ENCODE measurements at regions not wholly inside any gene's neighbourhood (a gene's known extent, or its start where the extent isn't known, plus 50 kb on each side); places are given as distances from the start of the nearest gene placed in this dataset.

DNA sequence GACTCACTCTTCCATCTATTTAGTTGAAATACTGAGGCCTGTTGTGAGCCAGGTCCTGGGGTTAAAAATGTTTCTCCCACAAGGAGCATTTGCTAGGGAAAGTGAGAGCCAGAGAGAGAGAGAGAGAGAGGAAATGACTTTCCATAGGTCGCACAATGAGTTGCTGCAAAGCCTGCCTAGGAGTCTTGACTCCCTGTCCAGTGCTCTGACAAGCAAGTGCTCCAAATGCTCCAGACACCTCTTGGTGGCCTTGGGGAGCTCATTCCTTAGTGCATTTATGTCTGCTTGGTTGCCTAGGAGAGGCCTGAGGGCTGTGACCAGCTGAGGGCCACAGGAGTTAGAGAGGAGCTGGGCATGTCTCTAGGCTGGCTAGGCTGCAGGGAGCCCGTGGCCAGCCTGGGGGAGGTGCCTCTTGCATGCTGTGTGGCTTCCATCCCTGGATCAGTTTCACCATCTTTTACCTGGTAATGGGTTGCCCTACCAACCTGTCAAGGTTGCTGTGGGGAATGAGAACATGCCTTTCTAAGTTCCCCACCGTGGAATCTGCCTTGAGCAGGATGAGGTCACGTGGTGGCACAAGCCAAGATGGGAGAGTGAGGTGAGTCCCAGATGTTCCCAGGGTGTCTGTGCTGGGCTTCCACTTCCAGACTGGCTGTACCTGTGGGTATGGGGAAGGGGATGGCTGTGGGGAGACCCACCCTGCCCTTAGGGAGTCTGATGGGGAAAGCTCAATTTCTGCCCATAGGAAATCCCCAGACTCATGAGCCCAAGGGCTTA lies 105.0 kb downstream of the VEGFA start (continued):
- TF ChIP-seq, protein P1, sequence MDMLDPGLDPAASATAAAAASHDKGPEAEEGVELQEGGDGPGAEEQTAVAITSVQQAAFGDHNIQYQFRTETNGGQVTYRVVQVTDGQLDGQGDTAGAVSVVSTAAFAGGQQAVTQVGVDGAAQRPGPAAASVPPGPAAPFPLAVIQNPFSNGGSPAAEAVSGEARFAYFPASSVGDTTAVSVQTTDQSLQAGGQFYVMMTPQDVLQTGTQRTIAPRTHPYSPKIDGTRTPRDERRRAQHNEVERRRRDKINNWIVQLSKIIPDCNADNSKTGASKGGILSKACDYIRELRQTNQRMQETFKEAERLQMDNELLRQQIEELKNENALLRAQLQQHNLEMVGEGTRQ (IDR thresholded peaks at IDR 0.05; ENCODE audit: borderline replicate concordance, low read depth, low read length) = no peak
- no peak for TF ChIP-seq RXRA (IDR thresholded peaks at IDR 0.05; ENCODE audit: borderline replicate concordance, low read depth)
- no peak for TF ChIP-seq JUND (IDR thresholded peaks at IDR 0.05)
- no peak for TF ChIP-seq GATA2 (CRISPR knock-in tag; IDR thresholded peaks at IDR 0.05)
- TF ChIP-seq, protein P2, sequence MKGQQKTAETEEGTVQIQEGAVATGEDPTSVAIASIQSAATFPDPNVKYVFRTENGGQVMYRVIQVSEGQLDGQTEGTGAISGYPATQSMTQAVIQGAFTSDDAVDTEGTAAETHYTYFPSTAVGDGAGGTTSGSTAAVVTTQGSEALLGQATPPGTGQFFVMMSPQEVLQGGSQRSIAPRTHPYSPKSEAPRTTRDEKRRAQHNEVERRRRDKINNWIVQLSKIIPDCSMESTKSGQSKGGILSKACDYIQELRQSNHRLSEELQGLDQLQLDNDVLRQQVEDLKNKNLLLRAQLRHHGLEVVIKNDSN (IDR thresholded peaks at IDR 0.05; ENCODE audit: borderline replicate concordance, low read depth) = no peak
- no peak for TF ChIP-seq SIN3A (IDR thresholded peaks at IDR 0.05; ENCODE audit: borderline replicate concordance, low read depth, low read length)
- TF ChIP-seq SMC3 (IDR thresholded peaks at IDR 0.05; ENCODE audit: low read depth, low read length) = no peak
- TF ChIP-seq FOXJ3 (CRISPR knock-in tag; IDR thresholded peaks at IDR 0.05) = no peak
- TF ChIP-seq RCOR1 (IDR thresholded peaks at IDR 0.05; ENCODE audit: low read length) = no peak
- no peak for TF ChIP-seq FOSL2 (IDR thresholded peaks at IDR 0.05; ENCODE audit: borderline replicate concordance, low read depth)

GRCh38 chr6:43873806-43874714 lies 104.0 kb downstream of the VEGFA start:
- Histone ChIP-seq H3K9ac (no peak overlapping the region), H3K27me3 (ENCODE audit: insufficient read depth) (no peaks in the 10 kb centered on the region), H2AFZ (ENCODE audit: low read depth) (no peak overlapping the region), H3K9me3 (no peaks in the 10 kb centered on the region), H3F3A (replicated peaks; ENCODE audit: insufficient read depth) (no peaks in the 10 kb centered on the region), H3K4me1 (ENCODE audit: control insufficient read depth in 1 of 2, insufficient read depth in 2 of 2, low read depth in 1 of 2, low read length in 1 of 2) (peaks cover 0 to 52% of the 10 kb centered on the region in 2 experiments; a peak in 2 of 4 replicates), H4K20me1 (ENCODE audit: insufficient read depth) (no peaks in the 10 kb centered on the region), H3K36me3 (replicated peaks in 1 of 2; ENCODE audit: control insufficient read depth in 1 of 2, insufficient read depth in 2 of 2, low read length in 1 of 2) (no peaks in the 10 kb centered on the region), H3K79me2 (ENCODE audit: insufficient read depth) (no peaks in the 10 kb centered on the region), H3K9me2 (no peaks in the 10 kb centered on the region), H3K4me2 (no peak overlapping the region), H3K4me3 (ENCODE audit: low read depth in 2 of 2, low read length in 1 of 2) (no peak overlapping the region), H3K27ac (ENCODE audit: low read depth in 2 of 2, low read length in 1 of 2) (no peak overlapping the region)
- POLR2A ChIA-PET = interaction anchor here (1.1 kb wide), 1 partner anchor 117 kb away, joined by 3 read pairs; no protein-coding TSS in a partner anchor
- 78% methylated on average over 3 of the region's 3 CpGs for WGBS (ENCODE audit: low lambda C conversion rate)
- TF ChIP-seq, protein P3, sequence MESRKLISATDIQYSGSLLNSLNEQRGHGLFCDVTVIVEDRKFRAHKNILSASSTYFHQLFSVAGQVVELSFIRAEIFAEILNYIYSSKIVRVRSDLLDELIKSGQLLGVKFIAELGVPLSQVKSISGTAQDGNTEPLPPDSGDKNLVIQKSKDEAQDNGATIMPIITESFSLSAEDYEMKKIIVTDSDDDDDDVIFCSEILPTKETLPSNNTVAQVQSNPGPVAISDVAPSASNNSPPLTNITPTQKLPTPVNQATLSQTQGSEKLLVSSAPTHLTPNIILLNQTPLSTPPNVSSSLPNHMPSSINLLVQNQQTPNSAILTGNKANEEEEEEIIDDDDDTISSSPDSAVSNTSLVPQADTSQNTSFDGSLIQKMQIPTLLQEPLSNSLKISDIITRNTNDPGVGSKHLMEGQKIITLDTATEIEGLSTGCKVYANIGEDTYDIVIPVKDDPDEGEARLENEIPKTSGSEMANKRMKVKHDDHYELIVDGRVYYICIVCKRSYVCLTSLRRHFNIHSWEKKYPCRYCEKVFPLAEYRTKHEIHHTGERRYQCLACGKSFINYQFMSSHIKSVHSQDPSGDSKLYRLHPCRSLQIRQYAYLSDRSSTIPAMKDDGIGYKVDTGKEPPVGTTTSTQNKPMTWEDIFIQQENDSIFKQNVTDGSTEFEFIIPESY (IDR thresholded peaks at IDR 0.05; ENCODE audit: borderline replicate concordance, low read depth) = no peak
- TF ChIP-seq CHD2 (IDR thresholded peaks at IDR 0.05; ENCODE audit: low read length, partially characterized antibody) = no peak
- TF ChIP-seq, protein P4, sequence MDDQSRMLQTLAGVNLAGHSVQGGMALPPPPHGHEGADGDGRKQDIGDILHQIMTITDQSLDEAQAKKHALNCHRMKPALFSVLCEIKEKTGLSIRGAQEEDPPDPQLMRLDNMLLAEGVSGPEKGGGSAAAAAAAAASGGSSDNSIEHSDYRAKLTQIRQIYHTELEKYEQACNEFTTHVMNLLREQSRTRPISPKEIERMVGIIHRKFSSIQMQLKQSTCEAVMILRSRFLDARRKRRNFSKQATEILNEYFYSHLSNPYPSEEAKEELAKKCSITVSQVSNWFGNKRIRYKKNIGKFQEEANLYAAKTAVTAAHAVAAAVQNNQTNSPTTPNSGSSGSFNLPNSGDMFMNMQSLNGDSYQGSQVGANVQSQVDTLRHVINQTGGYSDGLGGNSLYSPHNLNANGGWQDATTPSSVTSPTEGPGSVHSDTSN (IDR thresholded peaks at IDR 0.05) = no peak
- no peak for TF ChIP-seq TEAD4 (IDR thresholded peaks at IDR 0.05; ENCODE audit: borderline replicate concordance, insufficient read depth)
- TF ChIP-seq, protein P5, sequence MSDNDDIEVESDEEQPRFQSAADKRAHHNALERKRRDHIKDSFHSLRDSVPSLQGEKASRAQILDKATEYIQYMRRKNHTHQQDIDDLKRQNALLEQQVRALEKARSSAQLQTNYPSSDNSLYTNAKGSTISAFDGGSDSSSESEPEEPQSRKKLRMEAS (IDR thresholded peaks at IDR 0.05; ENCODE audit: low read depth) = no peak
- TF ChIP-seq, protein P1 (IDR thresholded peaks at IDR 0.05; ENCODE audit: borderline replicate concordance, low read depth, low read length) = no peak
- no peak for TF ChIP-seq EP300 (IDR thresholded peaks at IDR 0.05; ENCODE audit: borderline replicate concordance in 1 of 2, low read depth in 1 of 2, low read length in 1 of 2)
- TF ChIP-seq JUND (IDR thresholded peaks at IDR 0.05) = no peak
- TF ChIP-seq RFX5 (IDR thresholded peaks at IDR 0.05; ENCODE audit: low read length) = no peak
- TF ChIP-seq TAF1 (IDR thresholded peaks at IDR 0.05; ENCODE audit: borderline replicate concordance, low read depth, low read length) = no peak
- TF ChIP-seq GABPA (IDR thresholded peaks at IDR 0.05; ENCODE audit: low read depth) = no peak
- no peak for TF ChIP-seq MXI1 (IDR thresholded peaks at IDR 0.05; ENCODE audit: low read depth, low read length)
- no peak for TF ChIP-seq SMC3 (IDR thresholded peaks at IDR 0.05; ENCODE audit: low read depth, low read length)
- no peak for TF ChIP-seq MEF2A (IDR thresholded peaks at IDR 0.05; ENCODE audit: borderline replicate concordance, low read depth)
- TF ChIP-seq TCF12 (IDR thresholded peaks at IDR 0.05) = no peak
- TF ChIP-seq RXRA (IDR thresholded peaks at IDR 0.05; ENCODE audit: borderline replicate concordance, low read depth) = no peak
- CTCF ChIA-PET = interaction anchor here (1.0 to 3.7 kb wide), 6 partner anchors 7 to 99 kb away, joined by 3 to 9 read pairs (median 6); no protein-coding TSS in a partner anchor
- no peak for DNase-seq

All from SK-N-SH (cell line).